CD14-positive monocyte (primary cell): ENCODE measurements at regions not wholly inside any gene's neighbourhood (a gene's known extent, or its start where the extent isn't known, plus 50 kb on each side); places are given as distances from the start of the nearest gene placed in this dataset.

Experiments used
- DNase-seq, 3 donors: peaks; one replicate each; pipeline ENCODE4 v3.0.0-alpha.2; 2011 to 2022
- H2AFZ ChIP-seq: 2 replicates; pipeline ENCODE4 v1.6.0; 2012; ENCODE audit warnings: mild to moderate bottlenecking, low read depth, low read length, inconsistent platforms; ENCODE audit not compliant: insufficient read depth, poor library complexity, severe bottlenecking
- H3K27ac ChIP-seq, 2 donors: 1 replicate in 1 of 2; 2 replicates in 1 of 2; pipeline ENCODE4 v1.5.1; 2012 to 2013; ENCODE audit warnings: low read length in 2 of 2, control low read depth in 1 of 2, inconsistent platforms in 1 of 2, low read depth in 1 of 2, mild to moderate bottlenecking in 1 of 2
- H3K27me3 ChIP-seq, 2 donors: one replicate each; pipeline versions ENCODE4 v1.6.0 to v1.6.1; 2011 to 2013; ENCODE audit warnings: low read length in 2 of 2; ENCODE audit not compliant: control insufficient read depth in 2 of 2, insufficient read depth in 2 of 2
- H3K36me3 ChIP-seq, 2 donors: replicated peaks in 1 of 2; 1 replicate in 1 of 2; 2 replicates in 1 of 2; pipeline versions ENCODE4 v1.5.1 to v1.6.1; 2012 to 2013; ENCODE audit warnings: low read length in 2 of 2, control low read depth in 1 of 2, inconsistent platforms in 1 of 2, mild to moderate bottlenecking in 1 of 2; ENCODE audit not compliant: insufficient read depth in 2 of 2, control insufficient read depth in 1 of 2
- H3K4me1 ChIP-seq, 2 donors: 1 replicate in 1 of 2; 2 replicates in 1 of 2; pipeline versions ENCODE4 v1.5.1 to v1.6.1; 2012 to 2013; ENCODE audit warnings: low read length in 2 of 2, control low read depth in 1 of 2, inconsistent platforms in 1 of 2, mild to moderate bottlenecking in 1 of 2, moderate library complexity in 1 of 2; ENCODE audit not compliant: insufficient read depth in 2 of 2, control insufficient read depth in 1 of 2
- H3K4me2 ChIP-seq: replicated peaks from 2 replicates; pipeline ENCODE3; 2012; ENCODE audit warnings: low read length, moderate library complexity, mild to moderate bottlenecking; ENCODE audit not compliant: poor library complexity, severe bottlenecking; ENCODE audit errors: extremely low read depth
- H3K4me3 ChIP-seq, 3 experiments: fragments of 200-600 bp in 1 of 3; sonication (generic) in 1 of 3; replicated peaks in 1 of 3; 1 replicate in 2 of 3; 2 replicates in 1 of 3; pipeline ENCODE4 v1.5.1; 2011 to 2013; ENCODE audit warnings: low read length in 3 of 3, mild to moderate bottlenecking in 3 of 3, control low read depth in 2 of 3, low read depth in 2 of 3, inconsistent platforms in 1 of 3, moderate library complexity in 1 of 3
- H3K79me2 ChIP-seq: 2 replicates; pipeline ENCODE4 v1.6.0; 2012; ENCODE audit warnings: mild to moderate bottlenecking, control low read depth, inconsistent platforms, low read length, moderate library complexity; ENCODE audit not compliant: insufficient read depth
- H3K9ac ChIP-seq: 2 replicates; pipeline ENCODE4 v1.6.0; 2017; ENCODE audit warnings: low read length, mild to moderate bottlenecking; ENCODE audit not compliant: insufficient read depth, poor library complexity, severe bottlenecking
- H3K9me3 ChIP-seq, 2 donors: replicated peaks in 1 of 2; 1 replicate in 1 of 2; 2 replicates in 1 of 2; pipeline versions ENCODE4 v1.5.1 to v1.6.1; 2012 to 2013; ENCODE audit warnings: low read length in 2 of 2, control low read depth in 1 of 2; ENCODE audit not compliant: control insufficient read depth in 1 of 2, insufficient read depth in 1 of 2
- H4K20me1 ChIP-seq: 2 replicates; pipeline ENCODE4 v1.6.0; 2012; ENCODE audit warnings: mild to moderate bottlenecking, low read length, control low read depth, moderate library complexity; ENCODE audit not compliant: insufficient read depth
- H3K27ac Mint-ChIP-seq, 7 donors: one replicate each; pipeline ENCODE4 v1.8.0; 2020; ENCODE audit warnings: mild to moderate bottlenecking in 7 of 7, mixed read lengths in 7 of 7, moderate library complexity in 6 of 7, inconsistent platforms in 2 of 7
- H3K27me3 Mint-ChIP-seq, 3 donors: one replicate each; pipeline ENCODE4 v1.8.0; 2021 to 2022; ENCODE audit warnings: low read depth in 3 of 3, mild to moderate bottlenecking in 3 of 3, mixed read lengths in 3 of 3, moderate library complexity in 3 of 3, inconsistent platforms in 1 of 3
- H3K36me3 Mint-ChIP-seq, 2 donors: one replicate each; pipeline ENCODE4 v1.8.0; 2020; ENCODE audit warnings: mixed read lengths in 2 of 2, inconsistent platforms in 1 of 2, mild to moderate bottlenecking in 1 of 2
- H3K4me1 Mint-ChIP-seq: one replicate; pipeline ENCODE4 v1.8.0; 2020; ENCODE audit warnings: mild to moderate bottlenecking, mixed read lengths
- H3K4me3 Mint-ChIP-seq, 2 donors: one replicate each; pipeline ENCODE4 v1.8.0; 2020; ENCODE audit warnings: mild to moderate bottlenecking in 2 of 2, mixed read lengths in 2 of 2, moderate library complexity in 1 of 2
- H3K9me3 Mint-ChIP-seq, 7 donors: one replicate each; pipeline ENCODE4 v1.8.0; 2020 to 2022; ENCODE audit warnings: mixed read lengths in 7 of 7, mild to moderate bottlenecking in 6 of 7, moderate library complexity in 6 of 7, inconsistent platforms in 2 of 7
- CTCF ChIP-seq: fragments of 200-600 bp; IDR thresholded peaks from one replicate; pipeline ENCODE4 v1.8.0; 2022; ENCODE audit warnings: antibody characterized with exemption, mild to moderate bottlenecking
- WGBS: methylation state at CpG from one replicate; pipeline ENCODE4 v1.1.5; 2013; ENCODE audit warnings: missing lambda C conversion rate; ENCODE audit not compliant: insufficient coverage; 5-methylcytosine and 5-hydroxymethylcytosine counted together
- intact Hi-C, 2 donors: fragments of 100-400 bp; cut with micrococcal nuclease; formaldehyde crosslinking; loops; one replicate each; pipeline versions ENCODE4 v1.15.0 to v1.15.1; 2023

- intact Hi-C loops: no loop called here
- no peak overlapping the region for H3K4me2 ChIP-seq
Observed at GRCh38 chr9:16281707-16282106, 588.8 kb downstream of the BNC2 start.

GRCh38 chr9:16282216-16282615 lies 588.3 kb downstream of the BNC2 start:
- Mint-ChIP-seq H3K36me3 (no peaks in the 10 kb centered on the region), H3K9me3 (peaks cover 2 to 23% (median 12%) of the 10 kb centered on the region in 7 donors), H3K4me1 (peaks cover 4% of the 10 kb centered on the region), H3K27me3 (peaks cover 4 to 5% (median 4%) of the 10 kb centered on the region in 3 donors), H3K27ac (no peak overlapping the region), H3K4me3 (no peak overlapping the region)
- TF ChIP-seq CTCF: no peak
- intact Hi-C loops: no loop called here
- Histone ChIP-seq H3K27me3 (no peaks in the 10 kb centered on the region), H3K4me2 (no peak overlapping the region), H3K27ac (no peak overlapping the region), H3K4me1 (no peaks in the 10 kb centered on the region), H3K9ac (no peak overlapping the region), H3K36me3 (no peaks in the 10 kb centered on the region), H2AFZ (no peak overlapping the region), H3K9me3 (peaks cover 3 to 16% of the 10 kb centered on the region in 2 donors), H3K4me3 (no peak overlapping the region), H4K20me1 (no peaks in the 10 kb centered on the region), H3K79me2 (no peaks in the 10 kb centered on the region)
- DNase-seq: no peak
- WGBS: 86% methylated on average over 1 of the region's 2 CpGs

More at GRCh38 chr9:16281707-16282106, 588.8 kb downstream of the BNC2 start:
- WGBS: 100% methylated on average over 4 of the region's 5 CpGs
- no peaks in the 10 kb centered on the region for H3K27me3 ChIP-seq
- no peak for TF ChIP-seq CTCF
- peaks cover 4% of the 10 kb centered on the region in 3 donors for H3K27me3 Mint-ChIP-seq
- H3K9me3 Mint-ChIP-seq: peaks cover 2 to 22% (median 12%) of the 10 kb centered on the region in 7 donors
- no peak overlapping the region for H3K27ac ChIP-seq
- no peaks in the 10 kb centered on the region for H3K36me3 ChIP-seq
- DNase-seq: no peak
- H3K36me3 Mint-ChIP-seq: no peaks in the 10 kb centered on the region
- H3K9me3 ChIP-seq: peaks cover 3 to 16% of the 10 kb centered on the region in 2 donors
- no peaks in the 10 kb centered on the region for H4K20me1 ChIP-seq
- no peak overlapping the region for H3K27ac Mint-ChIP-seq
- no peak overlapping the region for H2AFZ ChIP-seq
- no peaks in the 10 kb centered on the region for H3K79me2 ChIP-seq
- no peak overlapping the region for H3K4me3 Mint-ChIP-seq
- no peak overlapping the region for H3K4me3 ChIP-seq
- H3K9ac ChIP-seq: no peak overlapping the region
- H3K4me1 Mint-ChIP-seq: peaks cover 4% of the 10 kb centered on the region
- H3K4me1 ChIP-seq: no peaks in the 10 kb centered on the region
